HL-60 (cell line): ENCODE measurements at regions not wholly inside any gene's neighbourhood (a gene's known extent, or its start where the extent isn't known, plus 50 kb on each side); places are given as distances from the start of the nearest gene placed in this dataset.

Experiments used
- DNase-seq, 2 experiments: peaks; one replicate each; pipeline ENCODE4 v3.0.0-alpha.2; 2010 to 2020; ENCODE audit warnings: low read depth in 1 of 2, low spot score in 1 of 2
- H3K27ac ChIP-seq: fragments of 250-450 bp; sonication (Bioruptor Pico); replicated peaks from 2 replicates; pipeline ENCODE4 v1.5.1; 2020; ENCODE audit warnings: mild to moderate bottlenecking, moderate library complexity
- H3K27me3 ChIP-seq: fragments of 250-450 bp; sonication (Bioruptor Pico); 2 replicates; pipeline ENCODE4 v1.5.1; 2021; ENCODE audit warnings: mild to moderate bottlenecking, moderate library complexity; ENCODE audit not compliant: insufficient read depth, poor library complexity, severe bottlenecking
- H3K4me3 ChIP-seq: replicated peaks from 2 replicates; pipeline ENCODE4 v1.5.1; 2011; ENCODE audit warnings: mild to moderate bottlenecking, control low read depth, low read length; ENCODE audit not compliant: insufficient read depth
- GABPA ChIP-seq: IDR thresholded peaks from 2 replicates; pipeline ENCODE4 v1.6.1; 2012; ENCODE audit warnings: low read depth
- POLR2AphosphoS5 ChIP-seq: IDR thresholded peaks from 2 replicates; pipeline ENCODE4 v1.6.1; 2012; ENCODE audit warnings: low read depth
- SPI1 ChIP-seq: IDR thresholded peaks from 2 replicates; pipeline ENCODE4 v1.6.1; 2012; ENCODE audit warnings: low read depth, mild to moderate bottlenecking, borderline replicate concordance
- TF ChIP-seq, protein P1 (sequence below): IDR thresholded peaks from 2 replicates; pipeline ENCODE4 v1.6.1; 2012; ENCODE audit warnings: low read depth; ENCODE audit not compliant: insufficient replicate concordance
- TF ChIP-seq, protein P2 (sequence below): IDR thresholded peaks from one replicate; pipeline ENCODE4 v1.5.1; 2011; ENCODE audit warnings: low read length, control low read depth, inconsistent platforms; ENCODE audit not compliant: insufficient read depth

DNA sequence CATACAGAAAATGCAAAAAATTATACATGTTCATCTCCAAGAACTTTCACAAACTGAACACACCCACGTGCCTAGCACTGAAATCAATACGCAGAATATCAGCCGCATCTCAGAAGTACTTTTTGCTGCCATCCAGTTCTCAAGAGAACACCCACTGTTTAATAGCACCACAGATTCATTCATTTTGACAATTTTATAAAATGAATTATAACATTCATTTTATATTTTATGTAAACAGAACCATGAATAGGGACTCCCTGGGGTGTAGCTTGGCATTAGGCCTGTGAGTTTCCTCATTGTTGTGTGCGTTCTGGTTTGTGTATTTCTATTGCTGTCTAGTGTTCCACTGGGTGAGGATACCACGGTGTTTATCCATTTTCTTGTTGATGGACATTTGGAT is 77.3 kb upstream of the PIP4K2A start:
- DNase-seq, result no peak
- Histone ChIP-seq H3K27ac (no peak overlapping the region), H3K27me3 (no peaks in the 10 kb centered on the region), H3K4me3 (no peak overlapping the region)
- TF ChIP-seq, protein P1, sequence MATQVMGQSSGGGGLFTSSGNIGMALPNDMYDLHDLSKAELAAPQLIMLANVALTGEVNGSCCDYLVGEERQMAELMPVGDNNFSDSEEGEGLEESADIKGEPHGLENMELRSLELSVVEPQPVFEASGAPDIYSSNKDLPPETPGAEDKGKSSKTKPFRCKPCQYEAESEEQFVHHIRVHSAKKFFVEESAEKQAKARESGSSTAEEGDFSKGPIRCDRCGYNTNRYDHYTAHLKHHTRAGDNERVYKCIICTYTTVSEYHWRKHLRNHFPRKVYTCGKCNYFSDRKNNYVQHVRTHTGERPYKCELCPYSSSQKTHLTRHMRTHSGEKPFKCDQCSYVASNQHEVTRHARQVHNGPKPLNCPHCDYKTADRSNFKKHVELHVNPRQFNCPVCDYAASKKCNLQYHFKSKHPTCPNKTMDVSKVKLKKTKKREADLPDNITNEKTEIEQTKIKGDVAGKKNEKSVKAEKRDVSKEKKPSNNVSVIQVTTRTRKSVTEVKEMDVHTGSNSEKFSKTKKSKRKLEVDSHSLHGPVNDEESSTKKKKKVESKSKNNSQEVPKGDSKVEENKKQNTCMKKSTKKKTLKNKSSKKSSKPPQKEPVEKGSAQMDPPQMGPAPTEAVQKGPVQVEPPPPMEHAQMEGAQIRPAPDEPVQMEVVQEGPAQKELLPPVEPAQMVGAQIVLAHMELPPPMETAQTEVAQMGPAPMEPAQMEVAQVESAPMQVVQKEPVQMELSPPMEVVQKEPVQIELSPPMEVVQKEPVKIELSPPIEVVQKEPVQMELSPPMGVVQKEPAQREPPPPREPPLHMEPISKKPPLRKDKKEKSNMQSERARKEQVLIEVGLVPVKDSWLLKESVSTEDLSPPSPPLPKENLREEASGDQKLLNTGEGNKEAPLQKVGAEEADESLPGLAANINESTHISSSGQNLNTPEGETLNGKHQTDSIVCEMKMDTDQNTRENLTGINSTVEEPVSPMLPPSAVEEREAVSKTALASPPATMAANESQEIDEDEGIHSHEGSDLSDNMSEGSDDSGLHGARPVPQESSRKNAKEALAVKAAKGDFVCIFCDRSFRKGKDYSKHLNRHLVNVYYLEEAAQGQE, result no peak
- TF ChIP-seq GABPA, result no peak
- no peak for TF ChIP-seq POLR2AphosphoS5
- no peak for TF ChIP-seq SPI1
- TF ChIP-seq, protein P2, sequence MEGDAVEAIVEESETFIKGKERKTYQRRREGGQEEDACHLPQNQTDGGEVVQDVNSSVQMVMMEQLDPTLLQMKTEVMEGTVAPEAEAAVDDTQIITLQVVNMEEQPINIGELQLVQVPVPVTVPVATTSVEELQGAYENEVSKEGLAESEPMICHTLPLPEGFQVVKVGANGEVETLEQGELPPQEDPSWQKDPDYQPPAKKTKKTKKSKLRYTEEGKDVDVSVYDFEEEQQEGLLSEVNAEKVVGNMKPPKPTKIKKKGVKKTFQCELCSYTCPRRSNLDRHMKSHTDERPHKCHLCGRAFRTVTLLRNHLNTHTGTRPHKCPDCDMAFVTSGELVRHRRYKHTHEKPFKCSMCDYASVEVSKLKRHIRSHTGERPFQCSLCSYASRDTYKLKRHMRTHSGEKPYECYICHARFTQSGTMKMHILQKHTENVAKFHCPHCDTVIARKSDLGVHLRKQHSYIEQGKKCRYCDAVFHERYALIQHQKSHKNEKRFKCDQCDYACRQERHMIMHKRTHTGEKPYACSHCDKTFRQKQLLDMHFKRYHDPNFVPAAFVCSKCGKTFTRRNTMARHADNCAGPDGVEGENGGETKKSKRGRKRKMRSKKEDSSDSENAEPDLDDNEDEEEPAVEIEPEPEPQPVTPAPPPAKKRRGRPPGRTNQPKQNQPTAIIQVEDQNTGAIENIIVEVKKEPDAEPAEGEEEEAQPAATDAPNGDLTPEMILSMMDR, result no peak

DNA sequence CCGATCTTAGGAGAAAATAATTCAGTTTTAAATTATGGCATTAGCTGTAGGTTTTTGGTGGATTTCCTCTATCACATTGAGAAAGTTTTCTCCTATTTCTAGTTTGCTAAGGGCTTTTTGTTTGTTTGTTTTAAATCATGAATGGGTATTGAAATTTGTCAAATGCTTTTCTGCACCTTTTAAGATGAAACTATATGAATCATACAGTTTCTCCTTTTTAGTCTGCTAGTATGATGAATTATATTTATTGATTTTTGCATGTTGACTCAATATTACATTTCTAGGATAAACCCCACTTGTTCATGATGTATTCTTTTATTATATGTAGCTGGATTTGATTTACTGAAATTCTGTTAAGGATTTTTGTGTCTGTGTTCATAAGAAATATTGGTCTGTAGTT is 70.3 kb upstream of the PIP4K2A start:
- Histone ChIP-seq H3K4me3 (no peak overlapping the region), H3K27me3 (no peaks in the 10 kb centered on the region), H3K27ac (no peak overlapping the region)
- TF ChIP-seq POLR2AphosphoS5, result no peak
- TF ChIP-seq SPI1, result no peak
- TF ChIP-seq GABPA, result no peak
- TF ChIP-seq, protein P2, result no peak
- TF ChIP-seq, protein P1, result no peak
- no peak for DNase-seq

DNA sequence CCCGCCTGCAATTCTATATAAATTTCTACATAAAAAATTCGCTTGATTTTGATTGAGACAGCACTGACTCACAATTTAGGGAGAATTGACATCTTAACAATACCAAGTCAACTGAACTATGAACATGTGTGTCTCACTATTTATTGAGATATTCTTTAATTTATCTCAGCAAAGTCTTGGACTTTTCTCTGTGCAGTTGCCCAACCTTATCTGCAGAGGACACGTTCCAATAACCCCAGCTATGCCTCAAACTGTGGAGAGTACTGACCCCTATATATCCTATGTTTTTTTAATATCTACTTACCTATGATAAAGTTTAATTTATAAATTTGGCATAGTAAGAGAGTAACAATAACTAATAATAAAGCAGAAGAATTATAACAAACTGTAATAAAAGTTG is 69.4 kb upstream of the PIP4K2A start:
- Histone ChIP-seq H3K27ac (no peak overlapping the region), H3K27me3 (no peaks in the 10 kb centered on the region), H3K4me3 (no peak overlapping the region)
- no peak for DNase-seq
- TF ChIP-seq GABPA (no peak), POLR2AphosphoS5 (no peak)
- TF ChIP-seq, protein P2, result no peak

DNA sequence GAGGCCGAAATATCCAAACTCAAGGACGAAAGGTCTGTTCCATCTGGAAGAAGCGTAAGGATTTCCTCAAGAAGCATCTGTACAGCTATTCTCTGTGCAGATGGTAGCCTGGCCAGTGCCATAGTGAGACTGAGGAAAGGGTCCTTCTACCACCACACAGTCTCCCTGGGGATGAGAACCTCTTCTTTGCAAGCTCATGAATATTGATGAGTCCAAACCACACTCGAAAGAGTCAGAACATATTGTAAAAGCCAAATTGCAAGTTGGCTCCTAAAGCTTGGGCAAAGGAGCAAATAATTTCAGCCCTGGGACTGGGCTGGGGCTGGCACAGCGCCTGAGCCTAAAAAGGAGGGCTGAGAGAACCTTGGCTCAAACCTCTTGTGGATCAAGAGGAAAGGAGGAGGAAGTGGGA is 66.1 kb upstream of the PIP4K2A start:
- Histone ChIP-seq H3K4me3 (no peak overlapping the region), H3K27me3 (no peaks in the 10 kb centered on the region), H3K27ac (no peak overlapping the region)
- DNase-seq, result no peak
- TF ChIP-seq SPI1, result no peak
- TF ChIP-seq, protein P2, result no peak
- TF ChIP-seq, protein P1, result no peak
- no peak for TF ChIP-seq GABPA
- TF ChIP-seq POLR2AphosphoS5, result no peak
